K562 (cell line): ENCODE measurements at regions not wholly inside any gene's neighbourhood (a gene's known extent, or its start where the extent isn't known, plus 50 kb on each side); places are given as distances from the start of the nearest gene placed in this dataset.

ENCODE experiments used
- ATAC-seq: fragments of 200-7000 bp; cut with Tn5 transposase; 3 replicates; pipeline ENCODE4 v1.9.1; 2020; ENCODE audit warnings: moderate library complexity
- BruUV-seq: library from RNA; stranded (reverse); fragments of 400-500 nt; replicated peaks from 2 replicates; lab custom pipeline; 2021; lab: Mats Ljungman, UMichigan
- CTCF ChIA-PET: fragments of 300-600 bp; formaldehyde crosslinking; extraction: SDS; loops from one replicate; lab custom pipeline; 2021; ENCODE audit warnings: low intra/inter-chr PET ratio; lab: Yijun Ruan, JAX
- POLR2A ChIA-PET: fragments of 300-600, 350-650 bp; sonication (Branson Sonifier 250); formaldehyde crosslinking; extraction: SDS; loops from one replicate; lab custom pipeline; 2021; ENCODE audit warnings: antibody characterized with exemption, inconsistent platforms; lab: Yijun Ruan, JAX
- DNase-seq, 4 experiments: peaks; one replicate each; pipeline versions ENCODE4 v3.0.0 to v3.0.0-alpha.2; 2011 to 2018; ENCODE audit warnings: low spot score in 3 of 4, mixed read lengths in 3 of 4; ENCODE audit errors: extremely low read depth in 1 of 4
- FAIRE-seq: peaks from 2 replicates; lab custom pipeline; 2011; peaks lifted over from hg19 to GRCh38; lab: Jason Lieb, UNC
- H2AFZ ChIP-seq: 2 replicates; pipeline ENCODE4 v1.6.0; 2011; ENCODE audit warnings: low read depth, low read length, control low read depth, inconsistent platforms
- H3K27ac ChIP-seq: fragments of 200-600 bp; 3 replicates; pipeline ENCODE4 v1.8.0; 2011; ENCODE audit warnings: low read depth, mild to moderate bottlenecking, control low read depth, inconsistent platforms, low read length, moderate library complexity, mixed read lengths; ENCODE audit errors: extremely low read depth
- H3K27me3 ChIP-seq, 2 experiments: fragments of 300-600 bp in 1 of 2; 2 replicates in 1 of 2; 3 replicates in 1 of 2; pipeline versions ENCODE4 v1.6.0 to v1.8.0; 2011; ENCODE audit warnings: inconsistent platforms in 2 of 2, low read length in 2 of 2, mild to moderate bottlenecking in 1 of 2, mixed read lengths in 1 of 2, moderate library complexity in 1 of 2; ENCODE audit not compliant: control insufficient read depth in 2 of 2, insufficient read depth in 2 of 2
- H3K36me3 ChIP-seq: fragments of 300-600 bp; 3 replicates; pipeline ENCODE4 v1.8.0; 2011; ENCODE audit warnings: mild to moderate bottlenecking, low read length, inconsistent platforms; ENCODE audit not compliant: control insufficient read depth, insufficient read depth
- H3K4me1 ChIP-seq, 2 experiments: fragments of 200-600 bp in 1 of 2; replicated peaks in 1 of 2; 2 replicates in 1 of 2; 3 replicates in 1 of 2; pipeline versions ENCODE4 v1.5.1 to v1.8.0; 2011; ENCODE audit warnings: inconsistent platforms in 2 of 2, low read length in 2 of 2, mild to moderate bottlenecking in 1 of 2, mixed read lengths in 1 of 2, moderate library complexity in 1 of 2; ENCODE audit not compliant: control insufficient read depth in 2 of 2, insufficient read depth in 2 of 2
- H3K4me2 ChIP-seq: 2 replicates; pipeline ENCODE4 v1.6.1; 2011; ENCODE audit warnings: low read length, control low read depth, inconsistent platforms, mixed read lengths; ENCODE audit not compliant: insufficient read depth
- H3K4me3 ChIP-seq: fragments of 200-600 bp; sonication (generic), shearing (Covaris generic); 2 replicates; pipeline ENCODE4 v1.5.1; 2016; ENCODE audit warnings: control low read depth, inconsistent platforms
- H3K79me2 ChIP-seq: fragments of 200-600 bp; 3 replicates; pipeline ENCODE4 v1.8.0; 2011; ENCODE audit warnings: low read length, inconsistent platforms; ENCODE audit not compliant: control insufficient read depth, insufficient read depth
- H3K9ac ChIP-seq, 2 experiments: 2 replicates each; pipeline versions ENCODE4 v1.6.0 to v1.6.1; 2011; ENCODE audit warnings: low read depth in 2 of 2, low read length in 2 of 2, control low read depth in 1 of 2, inconsistent platforms in 1 of 2, mild to moderate bottlenecking in 1 of 2, mixed read lengths in 1 of 2; ENCODE audit not compliant: insufficient read depth in 1 of 2
- H3K9me1 ChIP-seq: one replicate; pipeline ENCODE4 v1.6.0; 2011; ENCODE audit warnings: inconsistent platforms, mild to moderate bottlenecking, low read length, moderate library complexity; ENCODE audit not compliant: control insufficient read depth, insufficient read depth
- H3K9me3 ChIP-seq: replicated peaks from 2 replicates; pipeline ENCODE4 v1.5.1; 2011; ENCODE audit warnings: low read depth, low read length, inconsistent platforms; ENCODE audit not compliant: control insufficient read depth, insufficient read depth
- H4K20me1 ChIP-seq: replicated peaks from 2 replicates; pipeline ENCODE4 v1.6.1; 2011; ENCODE audit warnings: low read length, inconsistent platforms, mixed read lengths; ENCODE audit not compliant: control insufficient read depth, insufficient read depth
- EP300 ChIP-seq: IDR thresholded peaks from 2 replicates; pipeline ENCODE4 v1.6.1; 2012; ENCODE audit warnings: low read length, improper control_type of control experiment
- HDAC3 ChIP-seq: fragments of 450-650 bp; IDR thresholded peaks from 2 replicates; pipeline ENCODE4 v1.6.1; 2018; ENCODE audit warnings: borderline replicate concordance, mild to moderate bottlenecking, moderate library complexity; ENCODE audit not compliant: partially characterized antibody
- NBN ChIP-seq: fragments of 450-650 bp; IDR thresholded peaks from 2 replicates; pipeline ENCODE4 v1.6.1; 2016; ENCODE audit warnings: low read depth, mild to moderate bottlenecking
- NELFE ChIP-seq: IDR thresholded peaks from 2 replicates; pipeline ENCODE4 v1.6.1; 2011; ENCODE audit warnings: mild to moderate bottlenecking; ENCODE audit not compliant: insufficient read depth, insufficient read length
- PTRF ChIP-seq: fragments of 450-650 bp; IDR thresholded peaks from 2 replicates; pipeline ENCODE4 v1.6.1; 2016; ENCODE audit warnings: mild to moderate bottlenecking, missing genetic modification characterization, missing compliant biosample characterization
- RAD51 ChIP-seq: fragments of 450-650 bp; IDR thresholded peaks from 2 replicates; pipeline ENCODE4 v1.7.1; 2016; ENCODE audit warnings: low read depth, mild to moderate bottlenecking, borderline replicate concordance
- SETDB1 ChIP-seq: IDR thresholded peaks from one replicate; pipeline ENCODE4 v1.6.1; 2012; ENCODE audit warnings: low read length, control low read depth, inconsistent platforms
- SMAD2 ChIP-seq: fragments of 150-350 bp; IDR thresholded peaks from 2 replicates; pipeline ENCODE4 v1.6.1; 2014; ENCODE audit warnings: low read depth, mild to moderate bottlenecking, low read length
- ZNF140 ChIP-seq: fragments of 250-450 bp; sonication (Bioruptor Pico); IDR thresholded peaks from 2 replicates; pipeline ENCODE4 v1.8.0; 2021; ENCODE audit warnings: moderate library complexity, mild to moderate bottlenecking, inconsistent platforms
- WGBS: fragments of 100-300 bp; shearing (Covaris generic); methylation state at CpG from one replicate; pipeline ENCODE4 v1.1.6; 2016; ENCODE audit warnings: low coverage, mixed read lengths; ENCODE audit not compliant: insufficient coverage; ENCODE audit errors: missing lambda C conversion rate; 5-methylcytosine and 5-hydroxymethylcytosine counted together
- in situ Hi-C: fragments of 300-500 bp; cut with MboI; formaldehyde crosslinking; loops from 4 replicates; pipeline ENCODE4 v1.15.0; 2018; ENCODE audit warnings: inconsistent platforms, mixed read lengths
- intact Hi-C: fragments of 100-400 bp; cut with micrococcal nuclease; formaldehyde crosslinking; loops from 2 replicates; pipeline ENCODE4 v1.14.2; 2022
- TF ChIP-seq, protein P1 (sequence below): fragments of 450-650 bp; formaldehyde crosslinking; IDR thresholded peaks from 2 replicates; pipeline ENCODE4 v1.4.0; 2022; ENCODE audit warnings: missing genetic modification characterization
- TF ChIP-seq, protein P2 (sequence below): fragments of 150-350 bp; conservative IDR thresholded peaks from 2 replicates; pipeline ENCODE4 v1.6.1; 2014; ENCODE audit warnings: low read length
- TF ChIP-seq, protein P3 (sequence below): IDR thresholded peaks from 2 replicates; pipeline ENCODE4 v1.6.1; 2014; ENCODE audit warnings: antibody characterized with exemption

DNA sequence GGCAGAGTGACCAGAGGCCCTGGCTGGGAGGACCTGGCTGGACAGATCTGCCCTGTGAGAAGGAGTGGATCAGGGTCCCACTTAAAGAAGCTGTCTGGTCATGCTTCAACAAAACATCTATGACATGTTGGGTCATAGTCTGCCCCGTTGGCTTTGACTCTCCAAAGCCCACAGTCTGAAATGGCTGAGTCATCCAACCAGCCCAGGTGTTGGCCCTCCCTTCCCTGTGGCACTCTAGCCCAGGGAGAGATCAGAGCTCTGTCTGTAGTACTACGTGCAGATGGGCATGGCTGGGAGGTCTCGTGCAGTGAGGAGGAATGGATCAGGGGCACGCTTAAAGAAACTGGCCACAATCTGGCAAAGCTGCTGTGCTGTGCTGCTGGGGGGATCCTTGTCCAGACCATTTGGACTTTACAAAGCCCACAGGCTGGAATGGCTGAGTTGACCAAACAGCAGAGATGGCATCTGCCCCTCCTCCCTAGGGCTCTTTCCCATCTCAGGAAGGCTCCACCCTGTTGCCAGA is 206.1 kb downstream of the TUSC1 start:
- H3K9ac ChIP-seq, result no peak overlapping the region
- no peak overlapping the region for H3K4me2 ChIP-seq
- intact Hi-C loops (no loop called here), in situ Hi-C loops (no loop called here)
- no TSS peak for BruUV-seq
- no peaks in the 10 kb centered on the region for H4K20me1 ChIP-seq
- H3K79me2 ChIP-seq, result no peaks in the 10 kb centered on the region
- H3K27ac ChIP-seq, result no peak overlapping the region
- POLR2A ChIA-PET, result no interaction called here
- CTCF ChIA-PET, result no interaction called here
- no peaks in the 10 kb centered on the region for H3K27me3 ChIP-seq
- no peaks in the 10 kb centered on the region for H3K36me3 ChIP-seq
- H3K9me1 ChIP-seq, result no peaks in the 10 kb centered on the region
- no CpG with 5 or more reads among the region's 4 CpGs for WGBS
- no peak for DNase-seq
- no peak overlapping the region for H3K4me3 ChIP-seq
- no peaks in the 10 kb centered on the region for H3K4me1 ChIP-seq
- no peak for FAIRE-seq
- ATAC-seq, result no peak
- H3K9me3 ChIP-seq, result no peaks in the 10 kb centered on the region
- H2AFZ ChIP-seq, result no peak overlapping the region
- TF ChIP-seq, protein P1, sequence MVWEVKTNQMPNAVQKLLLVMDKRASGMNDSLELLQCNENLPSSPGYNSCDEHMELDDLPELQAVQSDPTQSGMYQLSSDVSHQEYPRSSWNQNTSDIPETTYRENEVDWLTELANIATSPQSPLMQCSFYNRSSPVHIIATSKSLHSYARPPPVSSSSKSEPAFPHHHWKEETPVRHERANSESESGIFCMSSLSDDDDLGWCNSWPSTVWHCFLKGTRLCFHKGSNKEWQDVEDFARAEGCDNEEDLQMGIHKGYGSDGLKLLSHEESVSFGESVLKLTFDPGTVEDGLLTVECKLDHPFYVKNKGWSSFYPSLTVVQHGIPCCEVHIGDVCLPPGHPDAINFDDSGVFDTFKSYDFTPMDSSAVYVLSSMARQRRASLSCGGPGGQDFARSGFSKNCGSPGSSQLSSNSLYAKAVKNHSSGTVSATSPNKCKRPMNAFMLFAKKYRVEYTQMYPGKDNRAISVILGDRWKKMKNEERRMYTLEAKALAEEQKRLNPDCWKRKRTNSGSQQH (CRISPR knock-in tag), result no peak
- TF ChIP-seq NBN, result no peak
- TF ChIP-seq, protein P2, sequence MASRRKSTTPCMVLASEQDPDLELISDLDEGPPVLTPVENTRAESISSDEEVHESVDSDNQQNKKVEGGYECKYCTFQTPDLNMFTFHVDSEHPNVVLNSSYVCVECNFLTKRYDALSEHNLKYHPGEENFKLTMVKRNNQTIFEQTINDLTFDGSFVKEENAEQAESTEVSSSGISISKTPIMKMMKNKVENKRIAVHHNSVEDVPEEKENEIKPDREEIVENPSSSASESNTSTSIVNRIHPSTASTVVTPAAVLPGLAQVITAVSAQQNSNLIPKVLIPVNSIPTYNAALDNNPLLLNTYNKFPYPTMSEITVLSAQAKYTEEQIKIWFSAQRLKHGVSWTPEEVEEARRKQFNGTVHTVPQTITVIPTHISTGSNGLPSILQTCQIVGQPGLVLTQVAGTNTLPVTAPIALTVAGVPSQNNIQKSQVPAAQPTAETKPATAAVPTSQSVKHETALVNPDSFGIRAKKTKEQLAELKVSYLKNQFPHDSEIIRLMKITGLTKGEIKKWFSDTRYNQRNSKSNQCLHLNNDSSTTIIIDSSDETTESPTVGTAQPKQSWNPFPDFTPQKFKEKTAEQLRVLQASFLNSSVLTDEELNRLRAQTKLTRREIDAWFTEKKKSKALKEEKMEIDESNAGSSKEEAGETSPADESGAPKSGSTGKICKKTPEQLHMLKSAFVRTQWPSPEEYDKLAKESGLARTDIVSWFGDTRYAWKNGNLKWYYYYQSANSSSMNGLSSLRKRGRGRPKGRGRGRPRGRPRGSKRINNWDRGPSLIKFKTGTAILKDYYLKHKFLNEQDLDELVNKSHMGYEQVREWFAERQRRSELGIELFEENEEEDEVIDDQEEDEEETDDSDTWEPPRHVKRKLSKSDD, result no peak
- TF ChIP-seq HDAC3, result no peak
- TF ChIP-seq ZNF140, result no peak
- TF ChIP-seq EP300, result no peak
- no peak for TF ChIP-seq SETDB1
- TF ChIP-seq NELFE, result no peak
- TF ChIP-seq PTRF (tag), result no peak
- no peak for TF ChIP-seq RAD51
- TF ChIP-seq, protein P3, sequence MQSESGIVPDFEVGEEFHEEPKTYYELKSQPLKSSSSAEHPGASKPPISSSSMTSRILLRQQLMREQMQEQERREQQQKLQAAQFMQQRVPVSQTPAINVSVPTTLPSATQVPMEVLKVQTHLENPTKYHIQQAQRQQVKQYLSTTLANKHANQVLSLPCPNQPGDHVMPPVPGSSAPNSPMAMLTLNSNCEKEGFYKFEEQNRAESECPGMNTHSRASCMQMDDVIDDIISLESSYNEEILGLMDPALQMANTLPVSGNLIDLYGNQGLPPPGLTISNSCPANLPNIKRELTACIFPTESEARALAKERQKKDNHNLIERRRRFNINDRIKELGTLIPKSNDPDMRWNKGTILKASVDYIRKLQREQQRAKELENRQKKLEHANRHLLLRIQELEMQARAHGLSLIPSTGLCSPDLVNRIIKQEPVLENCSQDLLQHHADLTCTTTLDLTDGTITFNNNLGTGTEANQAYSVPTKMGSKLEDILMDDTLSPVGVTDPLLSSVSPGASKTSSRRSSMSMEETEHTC, result no peak
- TF ChIP-seq SMAD2, result no peak
